Activated naive CD4-positive, alpha-beta T cell treated with anti-CD3 and anti-CD28 coated beads for 36 hours (primary cell): ENCODE measurements at regions not wholly inside any gene's neighbourhood (a gene's known extent, or its start where the extent isn't known, plus 50 kb on each side); places are given as distances from the start of the nearest gene placed in this dataset.

ENCODE experiments used
- CTCF ChIA-PET: fragments of 350-600 bp; sonication (Branson Sonifier 250); formaldehyde crosslinking; loops from one replicate; lab custom pipeline; 2021; ENCODE audit warnings: antibody characterized with exemption; lab: Charles Lee
- DNase-seq: peaks from one replicate; pipeline ENCODE4 v3.0.0-alpha.2; 2020
- H3K27ac Mint-ChIP-seq: one replicate; pipeline ENCODE4 v1.8.0; 2021; ENCODE audit warnings: mild to moderate bottlenecking, mixed read lengths
- H3K27me3 Mint-ChIP-seq: one replicate; pipeline ENCODE4 v1.8.0; 2021; ENCODE audit warnings: low read depth, mixed read lengths
- H3K36me3 Mint-ChIP-seq: one replicate; pipeline ENCODE4 v1.8.0; 2021; ENCODE audit warnings: low read depth, mixed read lengths
- H3K4me1 Mint-ChIP-seq: one replicate; pipeline ENCODE4 v1.8.0; 2021; ENCODE audit warnings: low read depth, mixed read lengths
- H3K4me3 Mint-ChIP-seq: one replicate; pipeline ENCODE4 v1.8.0; 2021; ENCODE audit warnings: mild to moderate bottlenecking, moderate library complexity, mixed read lengths
- H3K9me3 Mint-ChIP-seq: one replicate; pipeline ENCODE4 v1.8.0; 2021; ENCODE audit warnings: mixed read lengths
- intact Hi-C: fragments of 100-400 bp; cut with micrococcal nuclease; formaldehyde crosslinking; loops from one replicate; pipeline ENCODE4 v1.15.1; 2023

DNA sequence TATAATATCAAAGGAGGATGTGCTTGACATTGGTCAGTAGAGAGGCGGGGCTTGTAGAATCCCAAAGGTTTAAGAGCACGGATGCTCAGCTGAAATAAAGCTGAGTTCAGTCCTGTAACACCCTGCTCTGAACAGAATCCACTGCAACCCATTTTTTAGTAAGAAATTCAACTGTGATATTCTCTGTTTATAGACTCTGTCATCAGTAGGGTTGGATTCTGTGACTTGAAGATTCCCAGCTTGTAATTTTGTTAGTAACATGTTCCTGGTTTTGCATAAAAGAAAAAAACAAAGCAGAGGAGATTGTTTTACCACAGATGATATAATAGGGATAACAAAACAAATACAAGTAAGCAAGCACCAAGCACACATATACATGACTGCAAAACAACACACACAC, 324.6 kb upstream of the NR2F2 start:
- H3K36me3 Mint-ChIP-seq = no peaks in the 10 kb centered on the region
- H3K27ac Mint-ChIP-seq = no peak overlapping the region
- peaks cover 40% of the 10 kb centered on the region for H3K27me3 Mint-ChIP-seq
- H3K9me3 Mint-ChIP-seq = no peaks in the 10 kb centered on the region
- DNase-seq = no peak
- no peak overlapping the region for H3K4me3 Mint-ChIP-seq
- no peaks in the 10 kb centered on the region for H3K4me1 Mint-ChIP-seq
- CTCF ChIA-PET = no interaction called here
- intact Hi-C loops = no loop called here

DNA sequence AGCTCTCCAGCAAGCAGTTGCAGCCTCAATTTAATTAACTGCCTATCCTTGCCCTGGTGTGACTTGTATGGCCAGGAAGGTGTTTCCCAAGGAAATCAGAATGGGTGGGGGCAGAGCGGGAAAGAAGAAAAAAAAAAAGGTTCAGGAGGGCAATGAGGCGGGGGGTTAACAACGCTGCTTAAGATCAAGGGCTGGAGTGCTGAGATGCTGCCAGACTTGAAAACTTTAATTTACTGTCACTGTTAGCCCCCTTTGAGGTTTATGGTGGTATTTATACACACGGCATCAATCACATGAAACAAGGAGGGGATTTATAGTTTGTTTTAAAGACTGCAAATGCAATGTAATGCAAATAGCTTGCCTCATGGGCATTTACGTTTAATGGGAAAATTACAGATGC, 319.4 kb upstream of the NR2F2 start:
- no peak for DNase-seq
- Mint-ChIP-seq H3K27ac (no peak overlapping the region), H3K9me3 (no peaks in the 10 kb centered on the region), H3K4me1 (no peaks in the 10 kb centered on the region), H3K36me3 (no peaks in the 10 kb centered on the region), H3K4me3 (no peak overlapping the region), H3K27me3 (peaks cover 45% of the 10 kb centered on the region)
- intact Hi-C loops = no loop called here
- CTCF ChIA-PET = no interaction called here

DNA sequence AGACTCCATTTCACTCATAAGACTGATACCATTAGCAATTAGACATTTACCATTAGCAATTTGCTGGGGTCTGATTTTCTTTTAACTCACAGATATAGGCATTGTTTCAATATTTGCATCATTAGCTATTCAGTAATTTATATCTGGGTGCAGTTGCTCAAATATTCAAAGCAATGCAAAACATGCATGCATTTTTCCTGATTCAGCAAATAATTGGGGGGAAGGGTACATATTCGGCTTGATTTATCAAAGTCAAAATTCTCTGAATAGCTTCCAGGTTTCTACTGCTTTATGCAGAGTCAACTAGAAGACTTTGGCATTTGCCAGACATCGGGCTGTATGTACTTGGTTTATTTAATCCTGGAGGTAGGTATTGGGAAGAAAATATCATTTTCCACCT, 315.6 kb upstream of the NR2F2 start:
- no peaks in the 10 kb centered on the region for H3K4me1 Mint-ChIP-seq
- DNase-seq = no peak
- H3K4me3 Mint-ChIP-seq = no peak overlapping the region
- no peak overlapping the region for H3K27ac Mint-ChIP-seq
- no peaks in the 10 kb centered on the region for H3K36me3 Mint-ChIP-seq
- peaks cover 39% of the 10 kb centered on the region for H3K27me3 Mint-ChIP-seq
- intact Hi-C loops = no loop called here
- CTCF ChIA-PET = no interaction called here
- H3K9me3 Mint-ChIP-seq = no peaks in the 10 kb centered on the region

DNA sequence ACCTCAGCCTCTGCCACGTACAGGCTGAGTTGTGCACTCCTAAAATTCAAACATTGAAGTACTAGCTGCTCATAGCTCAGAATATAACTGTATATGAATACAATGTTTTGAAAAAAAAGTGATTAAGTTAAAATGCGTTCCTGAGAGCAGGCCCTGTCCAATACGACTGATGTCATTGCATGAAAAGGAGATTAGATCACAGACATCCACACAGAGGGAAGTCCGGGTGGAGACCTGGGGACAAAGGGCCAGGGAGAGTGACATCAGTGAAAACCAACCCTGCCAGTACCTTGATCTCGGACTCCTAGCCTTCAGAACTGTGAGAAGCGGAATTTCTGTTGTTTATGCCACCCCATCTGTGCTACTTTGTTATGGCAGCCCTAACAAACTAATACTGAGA, 311.4 kb upstream of the NR2F2 start:
- Mint-ChIP-seq H3K4me1 (no peaks in the 10 kb centered on the region), H3K27ac (no peak overlapping the region), H3K4me3 (no peak overlapping the region), H3K27me3 (peaks cover 27% of the 10 kb centered on the region), H3K36me3 (no peaks in the 10 kb centered on the region), H3K9me3 (no peaks in the 10 kb centered on the region)
- no peak for DNase-seq
- intact Hi-C loops = no loop called here
- CTCF ChIA-PET = no interaction called here

DNA sequence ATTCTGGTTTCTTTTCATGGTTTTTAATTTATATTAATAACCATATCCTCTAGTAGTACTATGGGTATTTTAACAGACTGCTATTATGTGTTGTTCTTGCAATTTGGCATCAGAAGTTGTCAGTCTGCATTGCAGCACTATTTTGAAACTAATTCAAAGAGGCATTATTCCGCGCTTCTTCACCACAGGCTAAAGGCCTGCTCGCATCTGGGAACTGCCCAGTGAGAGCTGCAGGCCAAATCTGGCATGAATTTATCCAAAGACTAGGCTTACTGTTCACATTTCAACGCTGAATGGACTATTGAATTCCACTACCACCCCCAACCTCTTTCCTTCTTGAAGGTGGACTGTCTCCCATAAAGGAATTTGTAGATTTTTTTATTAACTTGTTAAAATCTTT, 310.4 kb upstream of the NR2F2 start:
- H3K4me3 Mint-ChIP-seq = no peak overlapping the region
- CTCF ChIA-PET = no interaction called here
- intact Hi-C loops = no loop called here

DNA sequence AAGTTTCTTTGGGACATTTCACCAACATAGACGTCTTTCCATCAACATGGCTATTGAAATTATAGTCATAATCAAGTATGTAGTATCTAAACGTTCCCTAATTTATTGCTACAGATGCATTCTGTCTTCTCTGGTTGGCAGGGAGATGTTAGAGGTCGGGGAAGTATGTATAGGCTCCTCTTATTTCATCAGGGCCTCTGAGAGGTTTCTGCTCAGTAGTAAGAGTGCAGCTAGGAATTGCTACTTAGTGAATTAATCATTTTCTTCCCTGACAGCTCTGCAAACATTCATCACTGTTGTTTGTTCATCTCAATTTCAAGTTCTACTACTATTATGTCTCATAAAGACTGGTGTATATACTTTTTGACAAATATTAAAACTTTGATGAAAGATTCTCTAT, 309.7 kb upstream of the NR2F2 start:
- H3K27ac Mint-ChIP-seq = no peak overlapping the region
- no peaks in the 10 kb centered on the region for H3K4me1 Mint-ChIP-seq
- H3K9me3 Mint-ChIP-seq = no peaks in the 10 kb centered on the region
- no peaks in the 10 kb centered on the region for H3K36me3 Mint-ChIP-seq
- CTCF ChIA-PET = no interaction called here
- DNase-seq = no peak
- no peak overlapping the region for H3K4me3 Mint-ChIP-seq
- peaks cover 26% of the 10 kb centered on the region for H3K27me3 Mint-ChIP-seq
- intact Hi-C loops = no loop called here

More for the DNA sequence above, 310.4 kb upstream of the NR2F2 start:
- Mint-ChIP-seq H3K36me3 (no peaks in the 10 kb centered on the region), H3K27ac (no peak overlapping the region), H3K4me1 (no peaks in the 10 kb centered on the region), H3K27me3 (peaks cover 27% of the 10 kb centered on the region), H3K9me3 (no peaks in the 10 kb centered on the region)
- DNase-seq = no peak

DNA sequence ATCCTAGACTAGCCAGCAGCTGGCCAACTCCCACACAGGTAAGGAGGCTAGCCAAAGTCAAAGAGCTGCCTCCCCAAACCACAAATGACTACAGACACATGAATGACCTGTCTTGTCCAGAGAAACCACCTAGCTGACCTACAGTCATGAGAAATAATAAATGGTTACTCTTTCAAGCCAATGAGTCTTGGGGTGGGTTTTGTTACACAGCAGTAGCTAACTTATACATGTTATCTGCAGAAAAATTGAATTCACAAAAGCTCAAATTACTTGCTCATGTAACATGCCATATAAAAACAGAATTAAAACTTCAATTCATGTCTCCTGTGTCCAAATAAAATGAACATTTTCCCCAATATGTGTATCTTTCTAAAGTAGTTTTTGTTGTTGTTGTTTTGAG, 307.4 kb upstream of the NR2F2 start:
- CTCF ChIA-PET = no interaction called here
- no peak for DNase-seq
- H3K9me3 Mint-ChIP-seq = no peaks in the 10 kb centered on the region
- intact Hi-C loops = no loop called here
- H3K27me3 Mint-ChIP-seq = peaks cover 16% of the 10 kb centered on the region
- no peaks in the 10 kb centered on the region for H3K36me3 Mint-ChIP-seq
- H3K4me3 Mint-ChIP-seq = no peak overlapping the region
- H3K27ac Mint-ChIP-seq = no peak overlapping the region
- no peaks in the 10 kb centered on the region for H3K4me1 Mint-ChIP-seq

DNA sequence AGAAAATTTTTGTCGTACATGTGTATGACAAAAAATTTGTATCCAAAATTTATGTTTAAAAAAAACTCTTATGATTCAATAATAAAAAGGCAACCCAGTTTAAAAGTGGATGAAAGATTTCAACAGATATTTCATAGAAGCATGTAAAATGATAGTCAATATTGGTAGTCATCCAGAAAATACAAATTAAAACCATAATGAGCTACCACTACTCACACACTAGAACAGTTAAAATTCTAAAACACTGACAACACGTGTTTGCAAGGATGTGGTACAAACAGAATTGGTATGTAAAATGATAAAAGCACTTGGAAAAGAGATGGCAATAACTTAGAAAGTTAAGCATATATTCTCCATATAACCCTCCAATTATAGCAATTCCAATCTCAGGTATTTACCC, 303.0 kb upstream of the NR2F2 start:
- no peak for DNase-seq
- CTCF ChIA-PET = no interaction called here
- Mint-ChIP-seq H3K27me3 (peaks cover 22% of the 10 kb centered on the region), H3K4me3 (no peak overlapping the region), H3K9me3 (no peaks in the 10 kb centered on the region), H3K36me3 (no peaks in the 10 kb centered on the region), H3K4me1 (no peaks in the 10 kb centered on the region), H3K27ac (no peak overlapping the region)
- intact Hi-C loops = no loop called here

DNA sequence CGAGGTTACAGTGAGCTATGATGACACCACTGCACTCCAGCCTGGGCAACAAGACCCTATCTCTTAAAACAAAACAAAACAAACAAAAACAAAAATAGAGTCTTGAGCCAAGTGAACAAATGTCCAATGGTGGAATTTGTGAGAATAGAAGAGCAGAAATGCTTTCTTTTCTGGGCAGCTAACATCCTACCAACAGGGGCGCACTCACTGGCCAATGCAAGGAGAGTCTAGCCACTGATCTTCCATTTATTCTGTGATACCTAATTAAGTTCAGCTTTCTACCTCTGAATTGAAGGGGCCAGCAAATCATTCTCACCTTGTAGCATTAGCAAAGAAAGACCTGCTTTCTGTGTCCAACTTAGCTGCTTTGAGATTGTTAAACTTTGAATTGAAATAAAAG, 301.9 kb upstream of the NR2F2 start:
- no peak for DNase-seq
- Mint-ChIP-seq H3K27me3 (peaks cover 25% of the 10 kb centered on the region), H3K36me3 (no peaks in the 10 kb centered on the region), H3K27ac (no peak overlapping the region), H3K9me3 (no peaks in the 10 kb centered on the region), H3K4me1 (no peaks in the 10 kb centered on the region), H3K4me3 (no peak overlapping the region)
- intact Hi-C loops = no loop called here
- CTCF ChIA-PET = interaction anchor here (0.5 to 0.6 kb wide), 2 partner anchors 420 to 1029 kb away, joined by 3 to 5 read pairs; no protein-coding TSS in a partner anchor

DNA sequence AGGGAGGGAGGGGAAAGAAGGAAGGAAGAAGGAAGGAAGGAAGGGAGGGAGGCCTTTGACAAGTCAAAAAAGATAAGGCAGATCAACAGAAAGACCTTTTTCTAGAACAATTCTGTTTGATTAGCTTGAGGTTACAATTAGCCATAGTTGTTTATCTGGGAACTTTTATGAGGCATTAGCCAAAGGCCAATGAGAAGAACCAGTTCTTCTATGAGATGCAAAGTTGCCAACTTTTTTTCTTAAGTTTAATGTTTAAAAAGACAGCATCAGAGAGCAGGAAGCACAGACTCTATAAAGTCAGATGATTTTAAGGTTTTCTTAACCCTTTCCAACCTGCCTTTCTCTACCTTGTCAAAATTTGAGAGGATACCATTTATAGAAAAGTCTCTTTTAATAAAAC, 301.3 kb upstream of the NR2F2 start:
- no peak overlapping the region for H3K27ac Mint-ChIP-seq
- H3K4me1 Mint-ChIP-seq = no peaks in the 10 kb centered on the region
- intact Hi-C loops = no loop called here
- no peak for DNase-seq
- no peaks in the 10 kb centered on the region for H3K9me3 Mint-ChIP-seq
- peaks cover 24% of the 10 kb centered on the region for H3K27me3 Mint-ChIP-seq
- H3K4me3 Mint-ChIP-seq = no peak overlapping the region
- H3K36me3 Mint-ChIP-seq = no peaks in the 10 kb centered on the region
- CTCF ChIA-PET = no interaction called here

DNA sequence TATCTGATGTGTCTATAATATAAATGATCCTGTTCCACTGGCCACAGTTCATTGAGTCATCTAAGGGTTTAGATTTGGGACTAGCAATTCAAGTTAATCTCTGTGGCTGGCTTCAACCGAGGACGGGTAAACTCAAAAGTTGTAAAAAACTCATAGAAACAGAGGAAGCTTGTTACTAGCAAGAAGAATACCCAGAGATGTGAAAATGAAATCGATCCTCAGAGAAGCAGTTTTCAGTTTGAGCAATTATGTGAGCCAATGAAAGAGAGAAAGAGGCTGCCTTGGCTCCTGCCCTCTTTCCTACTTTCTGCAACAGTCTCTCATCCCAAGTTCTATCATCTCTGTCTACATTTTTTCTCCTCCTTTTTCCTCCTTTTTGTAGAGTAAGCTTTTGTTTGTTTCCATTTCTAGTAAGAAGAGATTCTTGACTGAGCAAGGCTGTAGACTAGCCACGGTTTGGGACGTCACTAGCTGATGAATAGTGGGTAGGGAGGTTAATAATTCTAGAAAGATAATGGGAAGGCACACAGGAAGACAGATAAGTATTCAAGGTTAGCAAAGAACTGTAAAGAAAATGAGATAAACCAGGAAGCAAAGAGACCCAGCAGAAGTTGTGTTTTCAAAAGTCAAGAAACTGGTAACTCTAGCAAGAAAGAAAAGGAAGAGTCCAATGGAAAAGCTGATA, 298.9 kb upstream of the NR2F2 start:
- no peak for DNase-seq
- H3K27me3 Mint-ChIP-seq = peaks cover 38% of the 10 kb centered on the region
- H3K4me3 Mint-ChIP-seq = no peak overlapping the region
- H3K9me3 Mint-ChIP-seq = no peaks in the 10 kb centered on the region
- H3K4me1 Mint-ChIP-seq = no peaks in the 10 kb centered on the region
- no peaks in the 10 kb centered on the region for H3K36me3 Mint-ChIP-seq
- CTCF ChIA-PET = no interaction called here
- intact Hi-C loops = no loop called here
- H3K27ac Mint-ChIP-seq = no peak overlapping the region

DNA sequence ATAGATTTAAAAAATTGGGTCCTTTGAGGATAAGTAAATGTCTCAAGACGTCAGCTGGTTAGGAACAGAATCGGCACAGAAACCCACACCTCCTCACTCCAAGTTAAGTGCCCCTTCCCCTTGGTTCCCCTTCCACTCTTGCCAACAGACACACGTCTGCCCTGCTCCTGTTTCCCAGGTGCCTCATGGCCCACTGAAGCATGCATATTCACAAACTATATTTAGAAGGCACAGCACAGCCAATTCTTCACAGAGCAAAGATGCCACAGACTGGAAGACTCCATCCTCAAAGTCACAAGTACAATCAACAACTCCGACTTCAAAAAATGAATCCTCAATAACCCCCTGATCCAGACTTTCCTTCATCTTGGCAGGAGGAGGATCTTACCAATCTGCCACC, 295.4 kb upstream of the NR2F2 start:
- intact Hi-C loops = no loop called here
- Mint-ChIP-seq H3K4me3 (no peak overlapping the region), H3K9me3 (no peaks in the 10 kb centered on the region), H3K27me3 (peaks cover 62% of the 10 kb centered on the region), H3K36me3 (no peaks in the 10 kb centered on the region), H3K4me1 (peaks cover 6% of the 10 kb centered on the region), H3K27ac (no peak overlapping the region)
- CTCF ChIA-PET = no interaction called here
- no peak for DNase-seq

DNA sequence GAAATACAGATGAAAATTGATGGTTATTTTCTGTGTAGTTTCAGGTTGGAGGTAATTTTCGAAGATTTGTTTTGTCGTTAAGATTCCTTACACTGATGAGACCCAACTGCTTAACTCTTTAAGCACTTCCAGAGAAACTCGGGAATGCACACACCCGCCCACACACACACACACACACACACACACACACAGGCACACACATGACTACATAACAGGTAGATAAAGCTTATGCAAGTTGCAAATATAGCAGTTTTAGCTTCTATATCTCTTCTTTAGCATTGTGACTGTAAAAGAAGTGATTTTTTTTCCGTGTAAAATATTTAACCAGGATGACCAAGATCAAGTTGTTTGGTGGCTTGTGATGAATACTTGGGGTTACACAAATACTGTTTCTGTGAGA, 294.9 kb upstream of the NR2F2 start:
- Mint-ChIP-seq H3K27ac (no peak overlapping the region), H3K9me3 (no peaks in the 10 kb centered on the region), H3K4me1 (peaks cover 6% of the 10 kb centered on the region), H3K36me3 (no peaks in the 10 kb centered on the region), H3K27me3 (peaks cover 66% of the 10 kb centered on the region), H3K4me3 (no peak overlapping the region)
- CTCF ChIA-PET = no interaction called here
- intact Hi-C loops = no loop called here
- no peak for DNase-seq
